HFF-Myc (cell line): ENCODE measurements at regions not wholly inside any gene's neighbourhood (a gene's known extent, or its start where the extent isn't known, plus 50 kb on each side); places are given as distances from the start of the nearest gene placed in this dataset.
"Not testable (repeated sequence)": the region's sequence is repeated elsewhere in the genome, so short reads cannot be mapped to it uniquely, and the experiment has no call there.

ENCODE experiments used
- DNase-seq: peaks from one replicate; pipeline ENCODE4 v3.0.0-alpha.2; 2011; ENCODE audit warnings: low read depth; ENCODE audit errors: extremely low read depth
- H3K4me3 ChIP-seq: replicated peaks from 2 replicates; pipeline ENCODE4 v1.5.1; 2011; ENCODE audit warnings: low read depth, mild to moderate bottlenecking, control low read depth, low read length
- CTCF ChIP-seq: IDR thresholded peaks from 2 replicates; pipeline ENCODE4 v1.5.1; 2012; ENCODE audit warnings: mild to moderate bottlenecking, low read depth, low read length, control low read depth; ENCODE audit errors: missing control alignments

- DNase-seq = no peak
- no peak overlapping the region for H3K4me3 ChIP-seq
- TF ChIP-seq CTCF = no peak
Measured at GRCh38 chr2:184155791-184156190, 442.5 kb upstream of the ZNF804A start.

- DNase-seq = no peak
- no peak overlapping the region for H3K4me3 ChIP-seq
- no peak for TF ChIP-seq CTCF
Measured at GRCh38 chr2:184157141-184157540, 441.2 kb upstream of the ZNF804A start.

GRCh38 chr2:184162426-184162825, 435.9 kb upstream of the ZNF804A start:
- H3K4me3 ChIP-seq = no peak overlapping the region
- no peak for DNase-seq
- TF ChIP-seq CTCF = no peak

- DNase-seq = not testable (repeated sequence)
Measured at GRCh38 chr2:184168823-184169222, 429.5 kb upstream of the ZNF804A start.

GRCh38 chr2:184169366-184169765, 429.0 kb upstream of the ZNF804A start:
- no peak overlapping the region for H3K4me3 ChIP-seq
- DNase-seq = no peak
- TF ChIP-seq CTCF = no peak

More at GRCh38 chr2:184168823-184169222, 429.5 kb upstream of the ZNF804A start:
- not testable (repeated sequence) for H3K4me3 ChIP-seq

GRCh38 chr2:184174493-184175104, 423.7 kb upstream of the ZNF804A start:
- DNase-seq = no peak
- TF ChIP-seq CTCF = no peak
- no peak overlapping the region for H3K4me3 ChIP-seq

GRCh38 chr2:184178229-184178628, 420.1 kb upstream of the ZNF804A start:
- no peak for DNase-seq
- TF ChIP-seq CTCF = no peak

More at GRCh38 chr2:184178229-184178628, 420.1 kb upstream of the ZNF804A start:
- H3K4me3 ChIP-seq = no peak overlapping the region
